ENCODE measurements at regions not wholly inside any gene's neighbourhood (a gene's known extent, or its start where the extent isn't known, plus 50 kb on each side); places are given as distances from the start of the nearest gene placed in this dataset.

DNA sequence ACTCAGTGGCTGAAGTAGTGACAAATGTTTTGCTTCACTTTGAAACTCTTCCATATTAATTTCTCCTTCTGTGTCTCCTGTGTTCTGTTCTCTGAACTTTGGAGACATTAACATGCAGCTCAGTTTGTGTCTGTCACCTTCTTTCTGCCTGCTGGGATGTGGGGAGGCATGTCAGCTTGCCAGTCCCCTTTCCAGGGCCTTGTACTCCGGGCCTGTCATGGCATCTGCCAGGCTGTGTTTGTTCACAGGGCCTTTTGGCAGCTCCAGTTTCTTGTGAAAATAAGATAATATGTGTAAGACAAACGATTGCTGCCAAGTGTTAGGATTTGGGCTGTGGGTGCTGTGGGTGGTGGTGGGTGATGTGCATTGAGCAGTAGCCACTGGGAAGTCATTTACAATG lies 76.1 kb upstream of the ELMO1 start:
- no TSS peak for BruUV-seq (replicated peaks)
- Histone ChIP-seq H3K4me3 (ENCODE audit: low read depth, low read length, poor library complexity, severe bottlenecking) (no peak overlapping the region), H3K27ac (ENCODE audit: low read depth, low read length, poor library complexity, severe bottlenecking) (no peak overlapping the region), H3K27me3 (replicated peaks; ENCODE audit: insufficient read depth, low read depth, low read length, poor library complexity) (no peaks in the 10 kb centered on the region), H3K9me3 (ENCODE audit: low read depth, low read length, poor library complexity, severe bottlenecking) (no peaks in the 10 kb centered on the region), H3K36me3 (ENCODE audit: insufficient read depth, low read length, poor library complexity, severe bottlenecking) (no peaks in the 10 kb centered on the region), H3K4me1 (ENCODE audit: insufficient read depth, low read length, poor library complexity, severe bottlenecking) (no peaks in the 10 kb centered on the region)
- POLR2A ChIA-PET (ENCODE audit: low non-redundant PET): no interaction called here
- no peak for DNase-seq (ENCODE audit: low spot score)
- CTCF ChIA-PET: no interaction called here
- intact Hi-C loops (cut with micrococcal nuclease; ENCODE audit: unreplicated experiment): no loop called here
- no peak for TF ChIP-seq EZH2 (IDR thresholded peaks at IDR 0.05; ENCODE audit: borderline replicate concordance, low read depth, low read length, poor library complexity, severe bottlenecking)

DNA sequence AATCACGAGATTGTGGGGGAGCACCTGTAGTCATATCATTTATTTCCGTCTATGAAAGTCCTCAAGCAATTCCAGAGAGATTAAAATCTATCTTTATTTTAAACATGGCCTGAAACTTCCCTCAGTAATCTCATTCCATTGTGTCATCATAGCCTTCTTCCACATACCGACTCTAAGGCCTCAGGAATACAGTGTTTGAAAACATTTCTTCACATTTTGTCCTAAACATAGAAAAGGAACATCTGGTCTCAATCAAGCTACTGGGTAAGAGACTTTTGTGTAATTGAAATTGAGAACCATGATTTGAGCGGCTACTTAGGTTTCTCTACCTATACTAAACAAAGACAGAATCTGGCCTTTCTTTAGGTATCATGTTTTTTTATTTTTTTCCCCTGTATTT lies 78.0 kb upstream of the ELMO1 start:
- CTCF ChIA-PET: no interaction called here
- no peak for DNase-seq (ENCODE audit: low spot score)
- TF ChIP-seq EZH2 (IDR thresholded peaks at IDR 0.05; ENCODE audit: borderline replicate concordance, low read depth, low read length, poor library complexity, severe bottlenecking): no peak
- TF ChIP-seq, protein P1, sequence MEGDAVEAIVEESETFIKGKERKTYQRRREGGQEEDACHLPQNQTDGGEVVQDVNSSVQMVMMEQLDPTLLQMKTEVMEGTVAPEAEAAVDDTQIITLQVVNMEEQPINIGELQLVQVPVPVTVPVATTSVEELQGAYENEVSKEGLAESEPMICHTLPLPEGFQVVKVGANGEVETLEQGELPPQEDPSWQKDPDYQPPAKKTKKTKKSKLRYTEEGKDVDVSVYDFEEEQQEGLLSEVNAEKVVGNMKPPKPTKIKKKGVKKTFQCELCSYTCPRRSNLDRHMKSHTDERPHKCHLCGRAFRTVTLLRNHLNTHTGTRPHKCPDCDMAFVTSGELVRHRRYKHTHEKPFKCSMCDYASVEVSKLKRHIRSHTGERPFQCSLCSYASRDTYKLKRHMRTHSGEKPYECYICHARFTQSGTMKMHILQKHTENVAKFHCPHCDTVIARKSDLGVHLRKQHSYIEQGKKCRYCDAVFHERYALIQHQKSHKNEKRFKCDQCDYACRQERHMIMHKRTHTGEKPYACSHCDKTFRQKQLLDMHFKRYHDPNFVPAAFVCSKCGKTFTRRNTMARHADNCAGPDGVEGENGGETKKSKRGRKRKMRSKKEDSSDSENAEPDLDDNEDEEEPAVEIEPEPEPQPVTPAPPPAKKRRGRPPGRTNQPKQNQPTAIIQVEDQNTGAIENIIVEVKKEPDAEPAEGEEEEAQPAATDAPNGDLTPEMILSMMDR (conservative IDR thresholded peaks at IDR 0.05; ENCODE audit: low read depth, low read length): no peak
- Histone ChIP-seq H3K4me1 (ENCODE audit: insufficient read depth, low read length, poor library complexity, severe bottlenecking) (no peaks in the 10 kb centered on the region), H3K27ac (ENCODE audit: low read depth, low read length, poor library complexity, severe bottlenecking) (no peak overlapping the region), H3K9me3 (ENCODE audit: low read depth, low read length, poor library complexity, severe bottlenecking) (no peaks in the 10 kb centered on the region), H3K4me3 (ENCODE audit: low read depth, low read length, poor library complexity, severe bottlenecking) (no peak overlapping the region), H3K27me3 (replicated peaks; ENCODE audit: insufficient read depth, low read depth, low read length, poor library complexity) (no peaks in the 10 kb centered on the region), H3K36me3 (ENCODE audit: insufficient read depth, low read length, poor library complexity, severe bottlenecking) (no peaks in the 10 kb centered on the region)
- intact Hi-C loops (cut with micrococcal nuclease; ENCODE audit: unreplicated experiment): no loop called here
- POLR2A ChIA-PET (ENCODE audit: low non-redundant PET): no interaction called here
- BruUV-seq (replicated peaks): no TSS peak

DNA sequence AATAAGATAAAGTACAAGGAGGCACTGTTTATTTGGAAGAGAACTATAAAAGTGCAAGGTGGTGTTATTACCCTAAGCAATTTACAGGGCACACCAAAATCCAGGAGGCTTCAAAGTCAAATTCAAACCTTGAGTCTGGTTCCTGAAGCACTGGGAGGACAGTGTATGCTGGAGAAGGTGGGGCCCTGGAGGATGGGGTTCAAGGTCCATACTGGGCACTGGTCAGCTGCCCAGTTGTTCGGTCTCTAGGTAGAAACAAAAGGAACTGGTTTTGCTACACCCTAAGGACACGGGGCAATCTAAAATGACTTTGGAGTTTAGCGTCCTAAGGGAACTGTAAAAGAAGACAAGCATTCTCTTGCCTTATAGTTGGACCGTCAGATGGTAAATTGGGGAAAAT lies 78.4 kb upstream of the ELMO1 start:
- H3K4me3 ChIP-seq (ENCODE audit: low read depth, low read length, poor library complexity, severe bottlenecking): no peak overlapping the region
- H3K4me1 ChIP-seq (ENCODE audit: insufficient read depth, low read length, poor library complexity, severe bottlenecking): no peaks in the 10 kb centered on the region
- no peaks in the 10 kb centered on the region for H3K9me3 ChIP-seq (ENCODE audit: low read depth, low read length, poor library complexity, severe bottlenecking)
- DNase-seq (ENCODE audit: low spot score): no peak
- H3K27ac ChIP-seq (ENCODE audit: low read depth, low read length, poor library complexity, severe bottlenecking): no peak overlapping the region
- CTCF ChIA-PET: no interaction called here
- intact Hi-C loops (cut with micrococcal nuclease; ENCODE audit: unreplicated experiment): no loop called here
- no TSS peak for BruUV-seq (replicated peaks)
- no peaks in the 10 kb centered on the region for H3K27me3 ChIP-seq (replicated peaks; ENCODE audit: insufficient read depth, low read depth, low read length, poor library complexity)
- POLR2A ChIA-PET (ENCODE audit: low non-redundant PET): no interaction called here
- H3K36me3 ChIP-seq (ENCODE audit: insufficient read depth, low read length, poor library complexity, severe bottlenecking): no peaks in the 10 kb centered on the region
- no peak for TF ChIP-seq EZH2 (IDR thresholded peaks at IDR 0.05; ENCODE audit: borderline replicate concordance, low read depth, low read length, poor library complexity, severe bottlenecking)
- TF ChIP-seq, protein P1 (conservative IDR thresholded peaks at IDR 0.05; ENCODE audit: low read depth, low read length): no peak

DNA sequence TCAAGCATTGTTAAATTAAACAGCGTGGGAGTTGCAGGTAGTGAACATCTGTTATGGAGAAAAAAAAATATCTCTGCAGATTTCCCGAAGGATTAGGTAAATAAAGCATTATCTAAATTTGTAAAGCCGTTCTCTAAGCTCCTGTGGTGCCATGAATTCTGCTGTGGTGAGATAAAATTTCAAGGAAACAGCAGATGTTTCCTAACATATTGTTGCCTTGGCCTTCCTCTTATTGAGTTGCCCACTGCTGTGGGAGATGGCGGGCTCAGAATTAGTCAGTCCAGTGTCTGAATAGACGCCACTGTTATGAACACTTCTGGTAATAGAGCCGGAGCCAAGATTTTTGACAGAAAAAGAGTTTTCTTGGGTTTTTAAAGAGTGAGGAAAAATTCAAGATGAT lies 82.6 kb upstream of the ELMO1 start:
- intact Hi-C loops (cut with micrococcal nuclease; ENCODE audit: unreplicated experiment): no loop called here
- Histone ChIP-seq H3K9me3 (ENCODE audit: low read depth, low read length, poor library complexity, severe bottlenecking) (no peaks in the 10 kb centered on the region), H3K27ac (ENCODE audit: low read depth, low read length, poor library complexity, severe bottlenecking) (no peak overlapping the region), H3K36me3 (ENCODE audit: insufficient read depth, low read length, poor library complexity, severe bottlenecking) (no peaks in the 10 kb centered on the region), H3K27me3 (replicated peaks; ENCODE audit: insufficient read depth, low read depth, low read length, poor library complexity) (no peaks in the 10 kb centered on the region), H3K4me1 (ENCODE audit: insufficient read depth, low read length, poor library complexity, severe bottlenecking) (no peaks in the 10 kb centered on the region), H3K4me3 (ENCODE audit: low read depth, low read length, poor library complexity, severe bottlenecking) (no peak overlapping the region)
- POLR2A ChIA-PET (ENCODE audit: low non-redundant PET): no interaction called here
- no peak for DNase-seq (ENCODE audit: low spot score)
- no peak for TF ChIP-seq EZH2 (IDR thresholded peaks at IDR 0.05; ENCODE audit: borderline replicate concordance, low read depth, low read length, poor library complexity, severe bottlenecking)
- TF ChIP-seq, protein P1 (conservative IDR thresholded peaks at IDR 0.05; ENCODE audit: low read depth, low read length): no peak
- CTCF ChIA-PET: no interaction called here
- BruUV-seq (replicated peaks): no TSS peak
